ENCODE measurements at regions not wholly inside any gene's neighbourhood (a gene's known extent, or its start where the extent isn't known, plus 50 kb on each side); places are given as distances from the start of the nearest gene placed in this dataset.

- TF ChIP-seq CTCF (IDR thresholded peaks at IDR 0.05 in 2 of 3, conservative IDR thresholded peaks at IDR 0.05 in 1 of 3; ENCODE audit: borderline replicate concordance in 1 of 3, insufficient read depth in 1 of 3, low read depth in 2 of 3, low read length in 2 of 3), result no peak
- TF ChIP-seq RAD21 (IDR thresholded peaks at IDR 0.05; ENCODE audit: low read depth), result no peak
- no peak for TF ChIP-seq EZH2 (IDR thresholded peaks at IDR 0.05)
- TF ChIP-seq ZNF274 (IDR thresholded peaks at IDR 0.05; ENCODE audit: low read depth, low read length), result no peak
- TF ChIP-seq POLR2AphosphoS5 (IDR thresholded peaks at IDR 0.05; ENCODE audit: low read depth, low read length), result no peak
- TF ChIP-seq CEBPB (IDR thresholded peaks at IDR 0.05; ENCODE audit: low read depth), result no peak
- no peak for TF ChIP-seq REST (IDR thresholded peaks at IDR 0.05; ENCODE audit: low read depth)
- TF ChIP-seq CBX3 (IDR thresholded peaks at IDR 0.05; ENCODE audit: low read depth), result no peak
- no peak for TF ChIP-seq ZFX (IDR thresholded peaks at IDR 0.05)
- TF ChIP-seq ZBTB33 (IDR thresholded peaks at IDR 0.05; ENCODE audit: extremely low read depth, insufficient replicate concordance, low read length), result no peak
Measured at GRCh38 chr10:114746531-114746930, 75.0 kb upstream of the FHIP2A start.
